Neural crest cell (in vitro differentiated cells): ENCODE measurements at regions not wholly inside any gene's neighbourhood (a gene's known extent, or its start where the extent isn't known, plus 50 kb on each side); places are given as distances from the start of the nearest gene placed in this dataset.

Experiments used
- DNase-seq: peaks from one replicate; pipeline ENCODE4 v3.0.0; 2021; ENCODE audit warnings: low read depth, mixed read lengths, low spot score
- H3K27ac Mint-ChIP-seq: one replicate; pipeline ENCODE4 v1.8.0; 2021; ENCODE audit warnings: mild to moderate bottlenecking, mixed read lengths; ENCODE audit not compliant: unreplicated experiment
- H3K27me3 Mint-ChIP-seq: 2 replicates; pipeline ENCODE4 v1.8.0; 2021; ENCODE audit warnings: low read depth, mild to moderate bottlenecking, mixed read lengths
- H3K36me3 Mint-ChIP-seq: 2 replicates; pipeline ENCODE4 v1.8.0; 2021; ENCODE audit warnings: low read depth, mild to moderate bottlenecking, mixed read lengths
- H3K4me1 Mint-ChIP-seq: 2 replicates; pipeline ENCODE4 v1.8.0; 2021; ENCODE audit warnings: mixed read lengths
- H3K4me3 Mint-ChIP-seq: one replicate; pipeline ENCODE4 v1.8.0; 2021; ENCODE audit warnings: mild to moderate bottlenecking, mixed read lengths
- H3K9me3 Mint-ChIP-seq: 2 replicates; pipeline ENCODE4 v1.8.0; 2021; ENCODE audit warnings: mixed read lengths
- CTCF ChIP-seq: fragments of 200-600 bp; sonication (generic); conservative IDR thresholded peaks from 2 replicates; pipeline ENCODE4 v1.5.0; 2021; ENCODE audit warnings: antibody characterized with exemption, mild to moderate bottlenecking

GRCh38 chr4:149211876-149212275 is 603.8 kb downstream of the IQCM start:
- DNase-seq: no peak
- Mint-ChIP-seq H3K27ac (no peak overlapping the region), H3K27me3 (no peaks in the 10 kb centered on the region), H3K4me1 (no peaks in the 10 kb centered on the region), H3K9me3 (no peaks in the 10 kb centered on the region), H3K36me3 (no peaks in the 10 kb centered on the region), H3K4me3 (no peak overlapping the region)
- TF ChIP-seq CTCF: no peak

GRCh38 chr4:149203256-149204001 is 612.2 kb downstream of the IQCM start:
- Mint-ChIP-seq H3K27ac (no peak overlapping the region), H3K36me3 (no peaks in the 10 kb centered on the region), H3K4me3 (no peak overlapping the region), H3K9me3 (no peaks in the 10 kb centered on the region), H3K27me3 (no peaks in the 10 kb centered on the region), H3K4me1 (no peaks in the 10 kb centered on the region)
- TF ChIP-seq CTCF: no peak
- no peak for DNase-seq

- no peak for DNase-seq
- Mint-ChIP-seq H3K9me3 (no peaks in the 10 kb centered on the region), H3K4me1 (no peaks in the 10 kb centered on the region), H3K27ac (no peak overlapping the region), H3K4me3 (no peak overlapping the region), H3K36me3 (no peaks in the 10 kb centered on the region), H3K27me3 (no peaks in the 10 kb centered on the region)
- no peak for TF ChIP-seq CTCF
Observed at GRCh38 chr4:149202117-149202516, 613.5 kb downstream of the IQCM start.

- Mint-ChIP-seq H3K4me3 (no peak overlapping the region), H3K9me3 (no peaks in the 10 kb centered on the region), H3K27me3 (no peaks in the 10 kb centered on the region), H3K4me1 (no peaks in the 10 kb centered on the region), H3K36me3 (no peaks in the 10 kb centered on the region), H3K27ac (no peak overlapping the region)
- no peak for DNase-seq
- TF ChIP-seq CTCF: no peak
Observed at GRCh38 chr4:149199594-149199993, 616.0 kb downstream of the IQCM start.

- no peaks in the 10 kb centered on the region for H3K27me3 Mint-ChIP-seq
- no peaks in the 10 kb centered on the region for H3K36me3 Mint-ChIP-seq
- H3K4me1 Mint-ChIP-seq: no peaks in the 10 kb centered on the region
- H3K9me3 Mint-ChIP-seq: no peaks in the 10 kb centered on the region
- no peak for TF ChIP-seq CTCF
- no peak overlapping the region for H3K4me3 Mint-ChIP-seq
- no peak overlapping the region for H3K27ac Mint-ChIP-seq
- no peak for DNase-seq
Observed at GRCh38 chr4:149194061-149194460, 621.6 kb downstream of the IQCM start.
